Sigmoid colon (tissue), 6 donors: ENCODE measurements at regions not wholly inside any gene's neighbourhood (a gene's known extent, or its start where the extent isn't known, plus 50 kb on each side); places are given as distances from the start of the nearest gene placed in this dataset.
"Not testable (repeated sequence)": the region's sequence is repeated elsewhere in the genome, so short reads cannot be mapped to it uniquely, and the experiment has no call there.

Experiments used
- DNase-seq: peaks from one replicate; pipeline ENCODE4 v3.0.0-alpha.2; 2019
- H3K27ac ChIP-seq, 4 donors: fragments of 200-600 bp; sonication (generic); one replicate each; pipeline ENCODE4 v1.5.1; 2016 to 2019; ENCODE audit warnings: mild to moderate bottlenecking in 1 of 4
- H3K27me3 ChIP-seq, 3 donors: fragments of 200-600 bp; sonication (generic); one replicate each; pipeline ENCODE4 v1.5.1; 2019; ENCODE audit warnings: mild to moderate bottlenecking in 1 of 3
- H3K36me3 ChIP-seq, 4 donors: fragments of 200-600 bp; sonication (generic); one replicate each; pipeline ENCODE4 v1.5.1; 2016 to 2019
- H3K4me1 ChIP-seq, 4 donors: fragments of 200-600 bp; sonication (generic); one replicate each; pipeline ENCODE4 v1.5.1; 2017 to 2019
- H3K4me3 ChIP-seq, 4 donors: fragments of 200-600 bp; sonication (generic); one replicate each; pipeline ENCODE4 v1.5.1; 2017 to 2019; ENCODE audit warnings: mild to moderate bottlenecking in 2 of 4, moderate library complexity in 1 of 4
- H3K9me3 ChIP-seq, 4 donors: fragments of 200-600 bp in 3 of 4; sonication (generic) in 3 of 4; one replicate each; pipeline versions ENCODE4 v1.5.1 to v1.6.1; 2013 to 2019
- CTCF ChIP-seq, 4 experiments: fragments of 450-650 bp in 3 of 4; fragments of 200-600 bp in 1 of 4; IDR thresholded peaks; one replicate each; pipeline ENCODE4 v1.5.1; 2016 to 2019; ENCODE audit warnings: antibody characterized with exemption in 4 of 4, mild to moderate bottlenecking in 3 of 4, moderate library complexity in 2 of 4
- EP300 ChIP-seq, 4 donors: sonication (generic); formaldehyde crosslinking; IDR thresholded peaks; one replicate each; pipeline ENCODE4 v1.6.1; 2017; ENCODE audit warnings: antibody characterized with exemption in 4 of 4
- POLR2A ChIP-seq, 2 donors: fragments of 450-650 bp; IDR thresholded peaks; one replicate each; pipeline ENCODE4 v1.6.1; 2016; ENCODE audit warnings: antibody characterized with exemption in 2 of 2, mild to moderate bottlenecking in 2 of 2, moderate library complexity in 2 of 2
- POLR2AphosphoS5 ChIP-seq, 4 donors: sonication (generic); formaldehyde crosslinking; IDR thresholded peaks; one replicate each; pipeline ENCODE4 v1.6.1; 2017; ENCODE audit warnings: antibody characterized with exemption in 4 of 4
- WGBS, 2 donors: extraction: QIAGEN DNeasy Blood & Tissue Kit; methylation state at CpG; one replicate each; pipeline ENCODE4 v1.1.7; 2013; 5-methylcytosine and 5-hydroxymethylcytosine counted together
- intact Hi-C: fragments of 100-400 bp; cut with DNase I; formaldehyde crosslinking; loops from one replicate; pipeline ENCODE4 v1.15.1; 2023
- donor health status: healthy with polysubstance abuse.
- donor health status: healthy.

- intact Hi-C loops: no loop called here
- no peaks in the 10 kb centered on the region for H3K27me3 ChIP-seq
- H3K36me3 ChIP-seq: no peaks in the 10 kb centered on the region
- no peak overlapping the region for H3K4me3 ChIP-seq
- H3K27ac ChIP-seq: no peak overlapping the region
- no peak for TF ChIP-seq CTCF (IDR thresholded peaks at IDR 0.05)
- no peak for TF ChIP-seq EP300 (IDR thresholded peaks at IDR 0.05)
- no peak for TF ChIP-seq POLR2AphosphoS5 (IDR thresholded peaks at IDR 0.05)
- no peak for TF ChIP-seq POLR2A (IDR thresholded peaks at IDR 0.05)
- no peaks in the 10 kb centered on the region for H3K9me3 ChIP-seq
- H3K4me1 ChIP-seq: no peaks in the 10 kb centered on the region
- DNase-seq: no peak
- 86 to 90% methylated on average over 2 of the region's 2 CpGs for WGBS, 2 donors
Measured at GRCh38 chr3:21195203-21195602, 555.8 kb downstream of the ZNF385D start.

GRCh38 chr3:21194036-21194435, 557.0 kb downstream of the ZNF385D start:
- H3K27me3 ChIP-seq, H3K4me3 ChIP-seq, H3K27ac ChIP-seq, intact Hi-C loops, H3K9me3 ChIP-seq, DNase-seq, H3K4me1 ChIP-seq, H3K36me3 ChIP-seq: not testable (repeated sequence)
- 71 to 80% methylated on average over 2 of the region's 2 CpGs for WGBS, 2 donors

- intact Hi-C loops: no loop called here
- Histone ChIP-seq H3K4me3 (no peak overlapping the region), H3K27ac (no peak overlapping the region)
Measured at GRCh38 chr3:21188459-21188858, 562.6 kb downstream of the ZNF385D start.

GRCh38 chr3:21185816-21186314, 565.1 kb downstream of the ZNF385D start:
- DNase-seq: no peak

More at GRCh38 chr3:21188459-21188858, 562.6 kb downstream of the ZNF385D start:
- TF ChIP-seq POLR2AphosphoS5 (IDR thresholded peaks at IDR 0.05) (no peak), POLR2A (IDR thresholded peaks at IDR 0.05) (no peak), CTCF (IDR thresholded peaks at IDR 0.05) (no peak), EP300 (IDR thresholded peaks at IDR 0.05) (no peak)
- no peaks in the 10 kb centered on the region for H3K4me1 ChIP-seq
- DNase-seq: no peak
- H3K27me3 ChIP-seq: no peaks in the 10 kb centered on the region
- H3K36me3 ChIP-seq: no peaks in the 10 kb centered on the region
- no peaks in the 10 kb centered on the region for H3K9me3 ChIP-seq

GRCh38 chr3:21174461-21174860, 576.5 kb downstream of the ZNF385D start:
- no peak overlapping the region for H3K4me3 ChIP-seq
- no peak for DNase-seq
- intact Hi-C loops: no loop called here
- TF ChIP-seq POLR2A (IDR thresholded peaks at IDR 0.05): no peak
- peaks cover 0 to 17% (median 2%) of the 10 kb centered on the region in 4 donors for H3K9me3 ChIP-seq
- 84 to 89% methylated on average over 3 of the region's 3 CpGs for WGBS, 2 donors
- no peak overlapping the region for H3K27ac ChIP-seq
- H3K36me3 ChIP-seq: no peaks in the 10 kb centered on the region
- H3K27me3 ChIP-seq: no peaks in the 10 kb centered on the region
- no peaks in the 10 kb centered on the region for H3K4me1 ChIP-seq

More at GRCh38 chr3:21185816-21186314, 565.1 kb downstream of the ZNF385D start:
- intact Hi-C loops: no loop called here
- Histone ChIP-seq H3K9me3 (no peaks in the 10 kb centered on the region), H3K27ac (no peak overlapping the region), H3K4me3 (no peak overlapping the region), H3K4me1 (no peaks in the 10 kb centered on the region), H3K27me3 (no peaks in the 10 kb centered on the region), H3K36me3 (no peaks in the 10 kb centered on the region)
- TF ChIP-seq CTCF (IDR thresholded peaks at IDR 0.05): no peak
- TF ChIP-seq POLR2AphosphoS5 (IDR thresholded peaks at IDR 0.05): no peak
- no peak for TF ChIP-seq POLR2A (IDR thresholded peaks at IDR 0.05)
- no peak for TF ChIP-seq EP300 (IDR thresholded peaks at IDR 0.05)
- WGBS, 2 donors: 45 to 68% methylated on average over 6 of the region's 6 CpGs

- TF ChIP-seq EP300 (IDR thresholded peaks at IDR 0.05): no peak
- no peak for TF ChIP-seq POLR2A (IDR thresholded peaks at IDR 0.05)
- no peak for TF ChIP-seq POLR2AphosphoS5 (IDR thresholded peaks at IDR 0.05)
- TF ChIP-seq CTCF (IDR thresholded peaks at IDR 0.05): no peak
- no peak for DNase-seq
- WGBS, 2 donors: 49 to 76% methylated on average over 1 of the region's 1 CpG
- Histone ChIP-seq H3K9me3 (peaks cover 0 to under 1% (median 0%) of the 10 kb centered on the region in 4 donors), H3K36me3 (no peaks in the 10 kb centered on the region), H3K4me3 (no peak overlapping the region), H3K27me3 (no peaks in the 10 kb centered on the region), H3K4me1 (no peaks in the 10 kb centered on the region), H3K27ac (no peak overlapping the region)
- intact Hi-C loops: no loop called here
Measured at GRCh38 chr3:21170964-21171363, 580.0 kb downstream of the ZNF385D start.
